B cell (primary cell): ENCODE measurements at regions not wholly inside any gene's neighbourhood (a gene's known extent, or its start where the extent isn't known, plus 50 kb on each side); places are given as distances from the start of the nearest gene placed in this dataset.

ENCODE experiments used
- ATAC-seq: fragments of 200-7000 bp; cut with Tn5 transposase; one replicate; pipeline ENCODE4 v1.10.0; 2021; ENCODE audit warnings: low read depth, mild to moderate bottlenecking, moderate number of reproducible peaks, moderate library complexity
- CTCF ChIA-PET: fragments of 350-600 bp; sonication (Branson Sonifier 250); formaldehyde crosslinking; loops from one replicate; lab custom pipeline; 2021; ENCODE audit warnings: antibody characterized with exemption, inconsistent platforms; lab: Charles Lee
- POLR2A ChIA-PET: fragments of 350-600 bp; sonication (Branson Sonifier 250); formaldehyde crosslinking; loops from one replicate; lab custom pipeline; 2021; ENCODE audit warnings: antibody characterized with exemption; lab: Charles Lee
- DNase-seq: peaks from one replicate; pipeline ENCODE4 v3.0.0; 2013
- H2AFZ ChIP-seq: 2 replicates; pipeline ENCODE4 v1.6.1; 2012; ENCODE audit warnings: mild to moderate bottlenecking, low read depth, low read length; ENCODE audit not compliant: insufficient read depth, poor library complexity, severe bottlenecking
- H3K27ac ChIP-seq, 2 donors: 1 replicate in 1 of 2; 2 replicates in 1 of 2; pipeline ENCODE4 v1.5.1; 2012 to 2013; ENCODE audit warnings: low read length in 2 of 2, mild to moderate bottlenecking in 2 of 2, moderate library complexity in 1 of 2
- H3K27me3 ChIP-seq, 4 experiments: fragments of 200-600 bp in 1 of 4; sonication (generic) in 1 of 4; replicated peaks in 1 of 4; 1 replicate in 2 of 4; 2 replicates in 2 of 4; pipeline versions ENCODE4 v1.6.1 to v1.7.0; 2013 to 2016; ENCODE audit warnings: low read length in 3 of 4, mild to moderate bottlenecking in 2 of 4, mixed read lengths in 1 of 4, moderate library complexity in 1 of 4; ENCODE audit not compliant: insufficient read depth in 4 of 4, control insufficient read depth in 3 of 4; ENCODE audit errors: control extremely low read depth in 1 of 4
- H3K36me3 ChIP-seq, 2 experiments: replicated peaks in 1 of 2; 1 replicate in 1 of 2; 2 replicates in 1 of 2; pipeline versions ENCODE4 v1.6.1 to v1.7.1; 2013; ENCODE audit warnings: low read length in 1 of 2; ENCODE audit not compliant: insufficient read depth in 2 of 2, control insufficient read depth in 1 of 2; ENCODE audit errors: control extremely low read depth in 1 of 2, extremely low read depth in 1 of 2
- H3K4me1 ChIP-seq, 2 donors: fragments of 200-600 bp in 1 of 2; sonication (generic) in 1 of 2; 1 replicate in 1 of 2; 2 replicates in 1 of 2; pipeline versions ENCODE4 v1.5.1 to v1.6.1; 2013 to 2017; ENCODE audit warnings: low read length in 2 of 2; ENCODE audit not compliant: control insufficient read depth in 2 of 2, insufficient read depth in 2 of 2
- H3K4me2 ChIP-seq: replicated peaks from 2 replicates; pipeline ENCODE3; 2012; ENCODE audit warnings: mild to moderate bottlenecking, low read depth, low read length; ENCODE audit not compliant: poor library complexity, severe bottlenecking
- H3K4me3 ChIP-seq, 5 experiments: fragments of 200-600 bp in 1 of 5; sonication (generic) in 1 of 5; 1 replicate in 3 of 5; 2 replicates in 2 of 5; pipeline versions ENCODE4 v1.5.1 to v1.7.0; 2011 to 2016; ENCODE audit warnings: low read length in 4 of 5, mild to moderate bottlenecking in 4 of 5, low read depth in 2 of 5, control low read depth in 1 of 5, moderate library complexity in 1 of 5; ENCODE audit not compliant: insufficient read depth in 1 of 5; ENCODE audit errors: control extremely low read depth in 1 of 5, extremely low read depth in 1 of 5
- H3K79me2 ChIP-seq: fragments of 200-600 bp; sonication (generic); one replicate; pipeline ENCODE4 v1.6.0; 2016; ENCODE audit warnings: low read length; ENCODE audit not compliant: control insufficient read depth, insufficient read depth
- H3K9ac ChIP-seq: fragments of 200-600 bp; sonication (generic); 2 replicates; pipeline ENCODE4 v1.6.1; 2017; ENCODE audit warnings: mild to moderate bottlenecking, low read length, moderate library complexity
- H3K9me3 ChIP-seq, 3 donors: one replicate each; pipeline versions ENCODE4 v1.6.1 to v1.7.1; 2013; ENCODE audit warnings: low read length in 2 of 3; ENCODE audit not compliant: control insufficient read depth in 2 of 3, insufficient read depth in 1 of 3; ENCODE audit errors: control extremely low read depth in 1 of 3
- H4K20me1 ChIP-seq: 2 replicates; pipeline ENCODE4 v1.6.0; 2012; ENCODE audit warnings: mild to moderate bottlenecking, low read length; ENCODE audit not compliant: insufficient read depth, control insufficient read depth, poor library complexity, severe bottlenecking
- H3K27ac Mint-ChIP-seq: one replicate; pipeline ENCODE4 v1.8.0; 2021; ENCODE audit warnings: mixed read lengths
- H3K27me3 Mint-ChIP-seq: one replicate; pipeline ENCODE4 v1.8.0; 2021; ENCODE audit warnings: mixed read lengths
- H3K4me1 Mint-ChIP-seq: one replicate; pipeline ENCODE4 v1.8.0; 2021; ENCODE audit warnings: mixed read lengths
- H3K4me3 Mint-ChIP-seq: one replicate; pipeline ENCODE4 v1.8.0; 2021; ENCODE audit warnings: mixed read lengths
- H3K9me3 Mint-ChIP-seq: one replicate; pipeline ENCODE4 v1.8.0; 2022; ENCODE audit warnings: mixed read lengths; ENCODE audit not compliant: insufficient read depth
- EZH2 ChIP-seq: IDR thresholded peaks from 2 replicates; pipeline ENCODE4 v1.6.1; 2012; ENCODE audit warnings: borderline replicate concordance, low read depth, mild to moderate bottlenecking, moderate library complexity, low read length; ENCODE audit not compliant: insufficient read depth, poor library complexity, severe bottlenecking
- WGBS: methylation state at CpG from one replicate; pipeline ENCODE4 v1.1.5; 2013; ENCODE audit warnings: missing lambda C conversion rate; ENCODE audit not compliant: insufficient coverage; 5-methylcytosine and 5-hydroxymethylcytosine counted together
- intact Hi-C: fragments of 100-400 bp; cut with micrococcal nuclease; formaldehyde crosslinking; loops from one replicate; pipeline ENCODE4 v1.10.0; 2022
- TF ChIP-seq, protein P1 (sequence below): fragments of 200-600 bp; IDR thresholded peaks from one replicate; pipeline ENCODE4 v1.8.0; 2022; ENCODE audit warnings: antibody characterized with exemption, mild to moderate bottlenecking

DNA sequence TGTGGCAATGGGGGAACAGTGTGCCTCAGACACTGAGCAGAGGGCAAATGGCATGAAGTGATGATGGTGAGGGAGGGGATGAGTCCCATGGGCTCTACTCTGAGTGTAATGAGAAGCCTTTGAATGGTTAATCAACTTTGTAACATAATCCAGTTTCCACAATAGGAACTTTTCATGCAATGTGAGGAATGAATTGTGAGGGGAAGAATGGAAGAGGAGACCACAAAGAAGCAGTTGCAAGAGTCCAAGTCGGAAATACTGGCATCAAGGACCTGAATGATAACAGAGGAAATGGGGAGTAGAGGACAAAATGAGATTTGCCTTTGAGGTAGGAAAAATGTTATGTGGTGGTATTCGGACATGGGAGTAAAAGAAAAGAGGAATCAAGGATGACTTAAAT, 476.9 kb upstream of the PRICKLE1 start:
- H3K4me1 ChIP-seq, result no peaks in the 10 kb centered on the region
- H3K4me2 ChIP-seq, result no peak overlapping the region
- no peaks in the 10 kb centered on the region for H3K4me1 Mint-ChIP-seq
- 64% methylated on average over 2 of the region's 2 CpGs for WGBS
- H2AFZ ChIP-seq, result no peak overlapping the region
- no peak overlapping the region for H3K4me3 Mint-ChIP-seq
- H3K9me3 Mint-ChIP-seq, result no peaks in the 10 kb centered on the region
- no peak overlapping the region for H3K27ac ChIP-seq
- H3K27ac Mint-ChIP-seq, result no peak overlapping the region
- ATAC-seq (no peak), DNase-seq (no peak)
- CTCF ChIA-PET, result no interaction called here
- no peaks in the 10 kb centered on the region for H3K27me3 ChIP-seq
- no peaks in the 10 kb centered on the region for H3K79me2 ChIP-seq
- no peak overlapping the region for H3K9ac ChIP-seq
- H3K36me3 ChIP-seq, result no peaks in the 10 kb centered on the region
- no peak overlapping the region for H3K4me3 ChIP-seq
- POLR2A ChIA-PET, result no interaction called here
- TF ChIP-seq, protein P1, sequence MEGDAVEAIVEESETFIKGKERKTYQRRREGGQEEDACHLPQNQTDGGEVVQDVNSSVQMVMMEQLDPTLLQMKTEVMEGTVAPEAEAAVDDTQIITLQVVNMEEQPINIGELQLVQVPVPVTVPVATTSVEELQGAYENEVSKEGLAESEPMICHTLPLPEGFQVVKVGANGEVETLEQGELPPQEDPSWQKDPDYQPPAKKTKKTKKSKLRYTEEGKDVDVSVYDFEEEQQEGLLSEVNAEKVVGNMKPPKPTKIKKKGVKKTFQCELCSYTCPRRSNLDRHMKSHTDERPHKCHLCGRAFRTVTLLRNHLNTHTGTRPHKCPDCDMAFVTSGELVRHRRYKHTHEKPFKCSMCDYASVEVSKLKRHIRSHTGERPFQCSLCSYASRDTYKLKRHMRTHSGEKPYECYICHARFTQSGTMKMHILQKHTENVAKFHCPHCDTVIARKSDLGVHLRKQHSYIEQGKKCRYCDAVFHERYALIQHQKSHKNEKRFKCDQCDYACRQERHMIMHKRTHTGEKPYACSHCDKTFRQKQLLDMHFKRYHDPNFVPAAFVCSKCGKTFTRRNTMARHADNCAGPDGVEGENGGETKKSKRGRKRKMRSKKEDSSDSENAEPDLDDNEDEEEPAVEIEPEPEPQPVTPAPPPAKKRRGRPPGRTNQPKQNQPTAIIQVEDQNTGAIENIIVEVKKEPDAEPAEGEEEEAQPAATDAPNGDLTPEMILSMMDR, result no peak
- TF ChIP-seq EZH2, result no peak
- no peaks in the 10 kb centered on the region for H3K27me3 Mint-ChIP-seq
- no peaks in the 10 kb centered on the region for H3K9me3 ChIP-seq
- intact Hi-C loops, result no loop called here
- no peaks in the 10 kb centered on the region for H4K20me1 ChIP-seq

DNA sequence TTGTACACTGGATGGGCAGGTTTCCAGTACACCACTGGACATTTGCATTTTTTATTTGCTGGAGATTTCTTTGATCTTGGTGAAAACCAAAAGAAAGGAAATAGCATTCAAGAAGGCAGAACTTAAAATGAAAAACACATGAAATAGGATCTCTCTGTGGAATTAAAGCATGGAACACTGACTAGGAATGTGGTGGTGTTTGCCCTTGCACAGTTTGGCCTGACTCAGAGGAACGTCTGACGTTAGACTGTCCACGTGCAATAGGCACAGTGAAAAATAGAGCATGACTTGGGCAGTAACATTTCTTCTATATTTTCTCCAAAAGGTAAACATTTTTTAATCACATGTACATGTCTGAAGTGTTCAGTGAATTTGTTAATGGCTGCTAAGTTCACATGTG, 474.1 kb upstream of the PRICKLE1 start:
- Mint-ChIP-seq H3K9me3 (no peaks in the 10 kb centered on the region), H3K4me3 (no peak overlapping the region), H3K4me1 (no peaks in the 10 kb centered on the region), H3K27ac (no peak overlapping the region), H3K27me3 (no peaks in the 10 kb centered on the region)
- Histone ChIP-seq H3K9me3 (peaks cover 0 to 2% (median 0%) of the 10 kb centered on the region in 3 donors), H2AFZ (no peak overlapping the region), H3K79me2 (no peaks in the 10 kb centered on the region), H3K27me3 (no peaks in the 10 kb centered on the region), H3K27ac (no peak overlapping the region), H3K4me2 (no peak overlapping the region), H4K20me1 (no peaks in the 10 kb centered on the region), H3K36me3 (no peaks in the 10 kb centered on the region), H3K4me1 (no peaks in the 10 kb centered on the region), H3K9ac (no peak overlapping the region), H3K4me3 (no peak overlapping the region)
- intact Hi-C loops, result no loop called here
- ChIA-PET CTCF (no interaction called here), POLR2A (no interaction called here)
- no peak for ATAC-seq
- DNase-seq, result no peak
- TF ChIP-seq, protein P1, result no peak
- no peak for TF ChIP-seq EZH2
- WGBS, result no CpG with 5 or more reads among the region's 3 CpGs
